B cell (primary cell): ENCODE measurements at regions not wholly inside any gene's neighbourhood (a gene's known extent, or its start where the extent isn't known, plus 50 kb on each side); places are given as distances from the start of the nearest gene placed in this dataset.

Experiments used
- ATAC-seq: fragments of 200-7000 bp; cut with Tn5 transposase; one replicate; pipeline ENCODE4 v1.10.0; 2021; ENCODE audit warnings: low read depth, mild to moderate bottlenecking, moderate number of reproducible peaks, moderate library complexity
- CTCF ChIA-PET: fragments of 350-600 bp; sonication (Branson Sonifier 250); formaldehyde crosslinking; loops from one replicate; lab custom pipeline; 2021; ENCODE audit warnings: antibody characterized with exemption, inconsistent platforms; lab: Charles Lee
- POLR2A ChIA-PET: fragments of 350-600 bp; sonication (Branson Sonifier 250); formaldehyde crosslinking; loops from one replicate; lab custom pipeline; 2021; ENCODE audit warnings: antibody characterized with exemption; lab: Charles Lee
- DNase-seq: peaks from one replicate; pipeline ENCODE4 v3.0.0; 2013
- H2AFZ ChIP-seq: 2 replicates; pipeline ENCODE4 v1.6.1; 2012; ENCODE audit warnings: mild to moderate bottlenecking, low read depth, low read length; ENCODE audit not compliant: insufficient read depth, poor library complexity, severe bottlenecking
- H3K27ac ChIP-seq, 2 donors: 1 replicate in 1 of 2; 2 replicates in 1 of 2; pipeline ENCODE4 v1.5.1; 2012 to 2013; ENCODE audit warnings: low read length in 2 of 2, mild to moderate bottlenecking in 2 of 2, moderate library complexity in 1 of 2
- H3K27me3 ChIP-seq, 4 experiments: fragments of 200-600 bp in 1 of 4; sonication (generic) in 1 of 4; replicated peaks in 1 of 4; 1 replicate in 2 of 4; 2 replicates in 2 of 4; pipeline versions ENCODE4 v1.6.1 to v1.7.0; 2013 to 2016; ENCODE audit warnings: low read length in 3 of 4, mild to moderate bottlenecking in 2 of 4, mixed read lengths in 1 of 4, moderate library complexity in 1 of 4; ENCODE audit not compliant: insufficient read depth in 4 of 4, control insufficient read depth in 3 of 4; ENCODE audit errors: control extremely low read depth in 1 of 4
- H3K36me3 ChIP-seq, 2 experiments: replicated peaks in 1 of 2; 1 replicate in 1 of 2; 2 replicates in 1 of 2; pipeline versions ENCODE4 v1.6.1 to v1.7.1; 2013; ENCODE audit warnings: low read length in 1 of 2; ENCODE audit not compliant: insufficient read depth in 2 of 2, control insufficient read depth in 1 of 2; ENCODE audit errors: control extremely low read depth in 1 of 2, extremely low read depth in 1 of 2
- H3K4me1 ChIP-seq, 2 donors: fragments of 200-600 bp in 1 of 2; sonication (generic) in 1 of 2; 1 replicate in 1 of 2; 2 replicates in 1 of 2; pipeline versions ENCODE4 v1.5.1 to v1.6.1; 2013 to 2017; ENCODE audit warnings: low read length in 2 of 2; ENCODE audit not compliant: control insufficient read depth in 2 of 2, insufficient read depth in 2 of 2
- H3K4me2 ChIP-seq: replicated peaks from 2 replicates; pipeline ENCODE3; 2012; ENCODE audit warnings: mild to moderate bottlenecking, low read depth, low read length; ENCODE audit not compliant: poor library complexity, severe bottlenecking
- H3K4me3 ChIP-seq, 5 experiments: fragments of 200-600 bp in 1 of 5; sonication (generic) in 1 of 5; 1 replicate in 3 of 5; 2 replicates in 2 of 5; pipeline versions ENCODE4 v1.5.1 to v1.7.0; 2011 to 2016; ENCODE audit warnings: low read length in 4 of 5, mild to moderate bottlenecking in 4 of 5, low read depth in 2 of 5, control low read depth in 1 of 5, moderate library complexity in 1 of 5; ENCODE audit not compliant: insufficient read depth in 1 of 5; ENCODE audit errors: control extremely low read depth in 1 of 5, extremely low read depth in 1 of 5
- H3K79me2 ChIP-seq: fragments of 200-600 bp; sonication (generic); one replicate; pipeline ENCODE4 v1.6.0; 2016; ENCODE audit warnings: low read length; ENCODE audit not compliant: control insufficient read depth, insufficient read depth
- H3K9ac ChIP-seq: fragments of 200-600 bp; sonication (generic); 2 replicates; pipeline ENCODE4 v1.6.1; 2017; ENCODE audit warnings: mild to moderate bottlenecking, low read length, moderate library complexity
- H3K9me3 ChIP-seq, 3 donors: one replicate each; pipeline versions ENCODE4 v1.6.1 to v1.7.1; 2013; ENCODE audit warnings: low read length in 2 of 3; ENCODE audit not compliant: control insufficient read depth in 2 of 3, insufficient read depth in 1 of 3; ENCODE audit errors: control extremely low read depth in 1 of 3
- H4K20me1 ChIP-seq: 2 replicates; pipeline ENCODE4 v1.6.0; 2012; ENCODE audit warnings: mild to moderate bottlenecking, low read length; ENCODE audit not compliant: insufficient read depth, control insufficient read depth, poor library complexity, severe bottlenecking
- H3K27ac Mint-ChIP-seq: one replicate; pipeline ENCODE4 v1.8.0; 2021; ENCODE audit warnings: mixed read lengths
- H3K27me3 Mint-ChIP-seq: one replicate; pipeline ENCODE4 v1.8.0; 2021; ENCODE audit warnings: mixed read lengths
- H3K4me1 Mint-ChIP-seq: one replicate; pipeline ENCODE4 v1.8.0; 2021; ENCODE audit warnings: mixed read lengths
- H3K4me3 Mint-ChIP-seq: one replicate; pipeline ENCODE4 v1.8.0; 2021; ENCODE audit warnings: mixed read lengths
- H3K9me3 Mint-ChIP-seq: one replicate; pipeline ENCODE4 v1.8.0; 2022; ENCODE audit warnings: mixed read lengths; ENCODE audit not compliant: insufficient read depth
- CTCF ChIP-seq: fragments of 200-600 bp; IDR thresholded peaks from one replicate; pipeline ENCODE4 v1.8.0; 2022; ENCODE audit warnings: antibody characterized with exemption, mild to moderate bottlenecking
- EZH2 ChIP-seq: IDR thresholded peaks from 2 replicates; pipeline ENCODE4 v1.6.1; 2012; ENCODE audit warnings: borderline replicate concordance, low read depth, mild to moderate bottlenecking, moderate library complexity, low read length; ENCODE audit not compliant: insufficient read depth, poor library complexity, severe bottlenecking
- WGBS: methylation state at CpG from one replicate; pipeline ENCODE4 v1.1.5; 2013; ENCODE audit warnings: missing lambda C conversion rate; ENCODE audit not compliant: insufficient coverage; 5-methylcytosine and 5-hydroxymethylcytosine counted together
- intact Hi-C: fragments of 100-400 bp; cut with micrococcal nuclease; formaldehyde crosslinking; loops from one replicate; pipeline ENCODE4 v1.10.0; 2022

- Histone ChIP-seq H3K4me1 (no peaks in the 10 kb centered on the region), H3K9ac (no peak overlapping the region), H3K79me2 (no peaks in the 10 kb centered on the region), H3K4me2 (no peak overlapping the region), H3K27me3 (no peaks in the 10 kb centered on the region), H3K4me3 (no peak overlapping the region), H3K9me3 (peaks cover 0 to 17% (median 7%) of the 10 kb centered on the region in 3 donors), H3K36me3 (no peaks in the 10 kb centered on the region), H3K27ac (no peak overlapping the region), H4K20me1 (no peaks in the 10 kb centered on the region), H2AFZ (no peak overlapping the region)
- H3K4me3 Mint-ChIP-seq, result no peak overlapping the region
- ATAC-seq (no peak), DNase-seq (no peak)
- peaks cover 3% of the 10 kb centered on the region for H3K27me3 Mint-ChIP-seq
- peaks cover 6% of the 10 kb centered on the region for H3K9me3 Mint-ChIP-seq
- no peaks in the 10 kb centered on the region for H3K4me1 Mint-ChIP-seq
- ChIA-PET CTCF (no interaction called here), POLR2A (no interaction called here)
- no peak for TF ChIP-seq CTCF
- no peak for TF ChIP-seq EZH2
- H3K27ac Mint-ChIP-seq, result no peak overlapping the region
- intact Hi-C loops, result no loop called here
Measured at GRCh38 chr5:155353231-155353630, 339.7 kb downstream of the KIF4B start.

- no CpG with 5 or more reads among the region's 4 CpGs for WGBS
- POLR2A ChIA-PET, result no interaction called here
- H3K9me3 ChIP-seq, result no peaks in the 10 kb centered on the region
- H3K4me2 ChIP-seq, result no peak overlapping the region
- no peaks in the 10 kb centered on the region for H3K36me3 ChIP-seq
- DNase-seq (no peak), ATAC-seq (no peak)
- no peaks in the 10 kb centered on the region for H4K20me1 ChIP-seq
- intact Hi-C loops, result no loop called here
- no peak overlapping the region for H3K4me3 Mint-ChIP-seq
- H3K4me1 ChIP-seq, result no peaks in the 10 kb centered on the region
- H3K4me1 Mint-ChIP-seq, result no peaks in the 10 kb centered on the region
- H3K4me3 ChIP-seq, result no peak overlapping the region
- H3K27ac ChIP-seq, result no peak overlapping the region
- H3K9me3 Mint-ChIP-seq, result peaks cover 2% of the 10 kb centered on the region
- H3K9ac ChIP-seq, result no peak overlapping the region
- no peaks in the 10 kb centered on the region for H3K79me2 ChIP-seq
- H3K27me3 ChIP-seq, result no peaks in the 10 kb centered on the region
- no peak overlapping the region for H2AFZ ChIP-seq
- H3K27me3 Mint-ChIP-seq, result no peaks in the 10 kb centered on the region
- no peak overlapping the region for H3K27ac Mint-ChIP-seq
- TF ChIP-seq EZH2, result no peak
- no peak for TF ChIP-seq CTCF
- CTCF ChIA-PET, result no interaction called here
Measured at GRCh38 chr5:155366096-155366495, 352.5 kb downstream of the KIF4B start.
